H1 (cell line): ENCODE measurements at regions not wholly inside any gene's neighbourhood (a gene's known extent, or its start where the extent isn't known, plus 50 kb on each side); places are given as distances from the start of the nearest gene placed in this dataset.

Experiments
- CBX5 ChIP-seq: fragments of 300-800, 300-1000 bp; sonication (generic); IDR thresholded peaks from 2 replicates; pipeline ENCODE4 v1.7.1; 2016; ENCODE audit warnings: antibody characterized with exemption, low read length, low read depth
- GTF2F1 ChIP-seq: IDR thresholded peaks from 2 replicates; pipeline ENCODE4 v1.6.1; 2012; ENCODE audit warnings: low read depth, low read length, improper control_type of control experiment, borderline replicate concordance
- JUN ChIP-seq: IDR thresholded peaks from 2 replicates; pipeline ENCODE4 v1.6.1; 2011; ENCODE audit warnings: low read depth, mild to moderate bottlenecking, improper control_type of control experiment, low read length
- NRF1 ChIP-seq: IDR thresholded peaks from 2 replicates; pipeline ENCODE4 v1.6.1; 2011; ENCODE audit warnings: mild to moderate bottlenecking, low read depth, low read length, improper control_type of control experiment
- RAD21 ChIP-seq, 2 experiments: IDR thresholded peaks in 1 of 2; conservative IDR thresholded peaks in 1 of 2; 2 replicates each; pipeline ENCODE4 v1.6.1; 2011; ENCODE audit warnings: low read depth in 2 of 2, low read length in 2 of 2, improper control_type of control experiment in 1 of 2, inconsistent platforms in 1 of 2, mild to moderate bottlenecking in 1 of 2, moderate library complexity in 1 of 2
- SUZ12 ChIP-seq: fragments of 200-600 bp; sonication (generic); IDR thresholded peaks from 2 replicates; pipeline ENCODE4 v1.6.1; 2012; ENCODE audit warnings: mild to moderate bottlenecking, inconsistent platforms, low read length, moderate library complexity, mixed read lengths
- TF ChIP-seq, protein P1 (sequence below): fragments of 300-600 bp; sonication (generic); IDR thresholded peaks from 2 replicates; pipeline ENCODE4 v1.7.1; 2012; ENCODE audit warnings: low read length, moderate library complexity, mild to moderate bottlenecking, inconsistent platforms; ENCODE audit not compliant: insufficient replicate concordance
- TF ChIP-seq, protein P2 (sequence below): IDR thresholded peaks from 2 replicates; pipeline ENCODE4 v1.6.1; 2012; ENCODE audit warnings: inconsistent platforms

GRCh38 chr22:48187356-48187755 lies 1424.9 kb downstream of the TBC1D22A start (continued):
- TF ChIP-seq RAD21 (IDR thresholded peaks at IDR 0.05 in 1 of 2, conservative IDR thresholded peaks at IDR 0.05 in 1 of 2; ENCODE audit: low read depth in 2 of 2, low read length in 2 of 2) (no peak), SUZ12 (no peak), GTF2F1 (no peak), JUN (no peak), NRF1 (no peak), CBX5 (no peak)
- TF ChIP-seq, protein P1, sequence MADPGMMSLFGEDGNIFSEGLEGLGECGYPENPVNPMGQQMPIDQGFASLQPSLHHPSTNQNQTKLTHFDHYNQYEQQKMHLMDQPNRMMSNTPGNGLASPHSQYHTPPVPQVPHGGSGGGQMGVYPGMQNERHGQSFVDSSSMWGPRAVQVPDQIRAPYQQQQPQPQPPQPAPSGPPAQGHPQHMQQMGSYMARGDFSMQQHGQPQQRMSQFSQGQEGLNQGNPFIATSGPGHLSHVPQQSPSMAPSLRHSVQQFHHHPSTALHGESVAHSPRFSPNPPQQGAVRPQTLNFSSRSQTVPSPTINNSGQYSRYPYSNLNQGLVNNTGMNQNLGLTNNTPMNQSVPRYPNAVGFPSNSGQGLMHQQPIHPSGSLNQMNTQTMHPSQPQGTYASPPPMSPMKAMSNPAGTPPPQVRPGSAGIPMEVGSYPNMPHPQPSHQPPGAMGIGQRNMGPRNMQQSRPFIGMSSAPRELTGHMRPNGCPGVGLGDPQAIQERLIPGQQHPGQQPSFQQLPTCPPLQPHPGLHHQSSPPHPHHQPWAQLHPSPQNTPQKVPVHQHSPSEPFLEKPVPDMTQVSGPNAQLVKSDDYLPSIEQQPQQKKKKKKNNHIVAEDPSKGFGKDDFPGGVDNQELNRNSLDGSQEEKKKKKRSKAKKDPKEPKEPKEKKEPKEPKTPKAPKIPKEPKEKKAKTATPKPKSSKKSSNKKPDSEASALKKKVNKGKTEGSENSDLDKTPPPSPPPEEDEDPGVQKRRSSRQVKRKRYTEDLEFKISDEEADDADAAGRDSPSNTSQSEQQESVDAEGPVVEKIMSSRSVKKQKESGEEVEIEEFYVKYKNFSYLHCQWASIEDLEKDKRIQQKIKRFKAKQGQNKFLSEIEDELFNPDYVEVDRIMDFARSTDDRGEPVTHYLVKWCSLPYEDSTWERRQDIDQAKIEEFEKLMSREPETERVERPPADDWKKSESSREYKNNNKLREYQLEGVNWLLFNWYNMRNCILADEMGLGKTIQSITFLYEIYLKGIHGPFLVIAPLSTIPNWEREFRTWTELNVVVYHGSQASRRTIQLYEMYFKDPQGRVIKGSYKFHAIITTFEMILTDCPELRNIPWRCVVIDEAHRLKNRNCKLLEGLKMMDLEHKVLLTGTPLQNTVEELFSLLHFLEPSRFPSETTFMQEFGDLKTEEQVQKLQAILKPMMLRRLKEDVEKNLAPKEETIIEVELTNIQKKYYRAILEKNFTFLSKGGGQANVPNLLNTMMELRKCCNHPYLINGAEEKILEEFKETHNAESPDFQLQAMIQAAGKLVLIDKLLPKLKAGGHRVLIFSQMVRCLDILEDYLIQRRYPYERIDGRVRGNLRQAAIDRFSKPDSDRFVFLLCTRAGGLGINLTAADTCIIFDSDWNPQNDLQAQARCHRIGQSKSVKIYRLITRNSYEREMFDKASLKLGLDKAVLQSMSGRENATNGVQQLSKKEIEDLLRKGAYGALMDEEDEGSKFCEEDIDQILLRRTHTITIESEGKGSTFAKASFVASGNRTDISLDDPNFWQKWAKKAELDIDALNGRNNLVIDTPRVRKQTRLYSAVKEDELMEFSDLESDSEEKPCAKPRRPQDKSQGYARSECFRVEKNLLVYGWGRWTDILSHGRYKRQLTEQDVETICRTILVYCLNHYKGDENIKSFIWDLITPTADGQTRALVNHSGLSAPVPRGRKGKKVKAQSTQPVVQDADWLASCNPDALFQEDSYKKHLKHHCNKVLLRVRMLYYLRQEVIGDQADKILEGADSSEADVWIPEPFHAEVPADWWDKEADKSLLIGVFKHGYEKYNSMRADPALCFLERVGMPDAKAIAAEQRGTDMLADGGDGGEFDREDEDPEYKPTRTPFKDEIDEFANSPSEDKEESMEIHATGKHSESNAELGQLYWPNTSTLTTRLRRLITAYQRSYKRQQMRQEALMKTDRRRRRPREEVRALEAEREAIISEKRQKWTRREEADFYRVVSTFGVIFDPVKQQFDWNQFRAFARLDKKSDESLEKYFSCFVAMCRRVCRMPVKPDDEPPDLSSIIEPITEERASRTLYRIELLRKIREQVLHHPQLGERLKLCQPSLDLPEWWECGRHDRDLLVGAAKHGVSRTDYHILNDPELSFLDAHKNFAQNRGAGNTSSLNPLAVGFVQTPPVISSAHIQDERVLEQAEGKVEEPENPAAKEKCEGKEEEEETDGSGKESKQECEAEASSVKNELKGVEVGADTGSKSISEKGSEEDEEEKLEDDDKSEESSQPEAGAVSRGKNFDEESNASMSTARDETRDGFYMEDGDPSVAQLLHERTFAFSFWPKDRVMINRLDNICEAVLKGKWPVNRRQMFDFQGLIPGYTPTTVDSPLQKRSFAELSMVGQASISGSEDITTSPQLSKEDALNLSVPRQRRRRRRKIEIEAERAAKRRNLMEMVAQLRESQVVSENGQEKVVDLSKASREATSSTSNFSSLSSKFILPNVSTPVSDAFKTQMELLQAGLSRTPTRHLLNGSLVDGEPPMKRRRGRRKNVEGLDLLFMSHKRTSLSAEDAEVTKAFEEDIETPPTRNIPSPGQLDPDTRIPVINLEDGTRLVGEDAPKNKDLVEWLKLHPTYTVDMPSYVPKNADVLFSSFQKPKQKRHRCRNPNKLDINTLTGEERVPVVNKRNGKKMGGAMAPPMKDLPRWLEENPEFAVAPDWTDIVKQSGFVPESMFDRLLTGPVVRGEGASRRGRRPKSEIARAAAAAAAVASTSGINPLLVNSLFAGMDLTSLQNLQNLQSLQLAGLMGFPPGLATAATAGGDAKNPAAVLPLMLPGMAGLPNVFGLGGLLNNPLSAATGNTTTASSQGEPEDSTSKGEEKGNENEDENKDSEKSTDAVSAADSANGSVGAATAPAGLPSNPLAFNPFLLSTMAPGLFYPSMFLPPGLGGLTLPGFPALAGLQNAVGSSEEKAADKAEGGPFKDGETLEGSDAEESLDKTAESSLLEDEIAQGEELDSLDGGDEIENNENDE, result no peak
- TF ChIP-seq, protein P2, sequence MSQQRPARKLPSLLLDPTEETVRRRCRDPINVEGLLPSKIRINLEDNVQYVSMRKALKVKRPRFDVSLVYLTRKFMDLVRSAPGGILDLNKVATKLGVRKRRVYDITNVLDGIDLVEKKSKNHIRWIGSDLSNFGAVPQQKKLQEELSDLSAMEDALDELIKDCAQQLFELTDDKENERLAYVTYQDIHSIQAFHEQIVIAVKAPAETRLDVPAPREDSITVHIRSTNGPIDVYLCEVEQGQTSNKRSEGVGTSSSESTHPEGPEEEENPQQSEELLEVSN, result no peak
